ENCODE measurements at regions not wholly inside any gene's neighbourhood (a gene's known extent, or its start where the extent isn't known, plus 50 kb on each side); places are given as distances from the start of the nearest gene placed in this dataset.

GRCh38 chr20:51335329-51335841 is 207.1 kb downstream of the NFATC2 start:
- no peak for DNase-seq (ENCODE audit: low spot score)

- DNase-seq (ENCODE audit: low spot score), result no peak
Observed at GRCh38 chr20:51334609-51335008, 207.9 kb downstream of the NFATC2 start.

DNA sequence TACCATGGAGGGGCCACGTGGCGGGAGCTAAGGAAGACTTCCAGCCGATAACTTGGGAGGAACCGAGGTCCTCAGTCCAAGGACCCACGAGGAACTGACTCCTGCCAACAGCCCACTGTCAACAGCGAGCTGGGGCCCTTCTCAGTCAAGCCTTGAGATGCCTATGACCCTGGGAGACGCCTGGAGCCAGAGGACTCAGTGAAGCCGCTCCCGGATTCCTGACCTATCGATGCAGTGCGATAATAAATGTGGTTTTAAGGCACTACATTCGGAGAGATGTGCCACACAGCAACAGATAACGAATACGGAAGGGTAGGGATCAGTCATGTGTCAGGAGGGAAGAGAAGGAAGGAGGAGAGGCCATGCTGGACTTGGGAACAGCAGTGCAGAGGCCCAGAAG is 208.5 kb downstream of the NFATC2 start:
- no peak for DNase-seq (ENCODE audit: low spot score)

- no peak for DNase-seq (ENCODE audit: low spot score)
Observed at GRCh38 chr20:51333446-51333845, 209.1 kb downstream of the NFATC2 start.

- no peak for DNase-seq (ENCODE audit: low spot score)
Observed at GRCh38 chr20:51331481-51331880, 211.0 kb downstream of the NFATC2 start.

DNA sequence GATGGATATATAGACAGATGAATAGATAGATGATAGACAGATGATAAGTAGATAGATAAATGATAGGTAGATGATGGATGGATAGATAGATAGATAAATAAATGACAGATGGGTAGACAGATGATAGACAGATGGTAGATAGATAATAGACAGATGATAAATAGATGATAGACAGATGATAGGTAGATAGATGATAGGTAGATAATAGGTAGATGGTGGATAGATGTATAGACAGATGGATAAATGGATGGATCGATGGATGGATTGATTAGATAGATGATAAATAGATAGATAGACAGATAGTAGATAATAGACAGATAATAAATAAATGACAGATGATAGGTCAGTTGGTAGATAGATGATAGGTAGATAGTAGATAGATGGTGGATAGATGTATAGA is 212.7 kb downstream of the NFATC2 start:
- no peak for DNase-seq (ENCODE audit: low spot score)

DNA sequence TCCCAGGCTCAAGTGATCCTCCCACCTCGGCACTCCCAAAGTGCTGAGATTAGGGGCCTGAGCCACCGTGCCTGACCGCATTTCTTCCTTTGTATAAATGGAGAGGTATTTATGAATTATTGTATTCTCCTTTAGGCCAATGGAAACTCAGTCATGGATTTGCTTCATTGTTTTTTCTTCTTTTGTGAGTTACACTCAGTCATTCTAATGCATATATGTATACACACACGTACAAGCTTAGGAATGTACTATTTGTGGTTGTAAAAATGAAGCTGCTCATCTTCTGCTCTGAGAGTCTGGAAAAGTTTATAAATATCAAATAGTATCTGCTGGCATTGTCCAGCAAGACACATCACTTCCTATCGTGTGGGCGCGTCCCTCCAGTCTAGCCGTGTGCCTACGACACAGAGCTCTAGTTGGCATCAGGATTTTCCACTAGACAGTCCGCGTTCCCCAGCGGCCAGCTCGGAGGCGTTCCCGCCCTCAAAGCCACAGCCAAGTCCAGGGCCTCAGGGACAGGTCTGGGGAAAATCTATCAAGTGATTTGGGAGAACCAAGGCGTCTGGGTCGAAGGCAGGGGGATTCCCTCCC is 215.2 kb downstream of the NFATC2 start:
- DNase-seq (ENCODE audit: low spot score), result no peak

- DNase-seq (ENCODE audit: low spot score), result peak; percentile 28
Observed at GRCh38 chr20:51326201-51326819, 216.2 kb downstream of the NFATC2 start.

- DNase-seq (ENCODE audit: low spot score), result no peak
Observed at GRCh38 chr20:51322164-51322707, 220.3 kb downstream of the NFATC2 start.

DNA sequence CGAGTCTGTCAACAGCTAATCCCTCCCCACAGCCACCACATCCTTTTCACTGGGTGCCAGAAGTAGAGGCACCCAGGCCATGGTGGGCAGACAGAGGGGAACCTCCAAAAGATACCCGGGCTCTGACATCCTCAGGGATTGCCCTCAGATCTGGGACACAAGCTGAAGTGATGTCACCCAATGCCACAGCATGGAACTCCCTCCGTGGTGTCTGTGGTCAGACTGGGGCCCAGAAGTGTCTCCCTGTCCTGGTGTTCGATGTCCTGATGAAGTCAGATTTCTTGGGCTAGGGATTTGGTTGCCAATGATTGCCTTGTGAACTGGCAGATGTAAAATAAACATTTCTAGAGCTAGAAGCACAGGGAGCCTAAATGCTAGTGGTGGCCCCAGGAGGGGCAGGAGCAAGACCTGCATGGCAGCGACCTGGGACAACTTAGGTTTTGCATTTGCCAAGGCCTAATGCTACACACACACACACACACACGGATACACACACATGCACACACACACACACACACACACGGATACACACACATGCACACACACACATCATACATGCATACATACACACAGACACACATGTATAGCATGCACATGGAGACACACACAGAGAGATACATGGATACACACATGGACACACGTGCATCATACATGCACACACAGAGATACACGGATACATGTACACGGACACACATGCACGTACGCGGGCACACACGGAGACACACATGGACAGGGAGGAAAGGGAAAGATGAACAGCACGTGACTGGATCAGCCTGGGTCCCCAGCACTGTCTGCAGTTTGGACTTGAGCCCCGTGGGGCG is 221.0 kb downstream of the NFATC2 start:
- DNase-seq (ENCODE audit: low spot score), result no peak

DNA sequence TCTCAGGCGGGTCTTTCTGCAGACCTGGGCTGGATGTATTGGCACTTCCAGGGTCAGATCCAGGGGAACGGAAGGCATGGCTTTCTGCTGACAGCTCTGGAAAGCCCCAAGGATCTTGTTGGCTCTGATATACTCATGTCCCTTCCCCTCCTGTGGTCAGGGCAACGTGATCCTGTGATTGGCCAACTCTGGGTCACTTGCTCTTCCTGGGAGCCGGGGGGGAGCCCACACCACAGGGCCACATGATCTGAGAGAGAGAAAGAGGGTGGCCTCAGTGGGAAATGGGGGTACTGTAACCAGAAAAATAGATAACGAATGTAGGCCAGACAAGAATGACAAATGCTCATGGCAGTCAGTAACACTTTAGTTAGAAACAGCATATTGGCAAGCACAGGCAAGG is 223.0 kb downstream of the NFATC2 start:
- DNase-seq (ENCODE audit: low spot score), result no peak

DNA sequence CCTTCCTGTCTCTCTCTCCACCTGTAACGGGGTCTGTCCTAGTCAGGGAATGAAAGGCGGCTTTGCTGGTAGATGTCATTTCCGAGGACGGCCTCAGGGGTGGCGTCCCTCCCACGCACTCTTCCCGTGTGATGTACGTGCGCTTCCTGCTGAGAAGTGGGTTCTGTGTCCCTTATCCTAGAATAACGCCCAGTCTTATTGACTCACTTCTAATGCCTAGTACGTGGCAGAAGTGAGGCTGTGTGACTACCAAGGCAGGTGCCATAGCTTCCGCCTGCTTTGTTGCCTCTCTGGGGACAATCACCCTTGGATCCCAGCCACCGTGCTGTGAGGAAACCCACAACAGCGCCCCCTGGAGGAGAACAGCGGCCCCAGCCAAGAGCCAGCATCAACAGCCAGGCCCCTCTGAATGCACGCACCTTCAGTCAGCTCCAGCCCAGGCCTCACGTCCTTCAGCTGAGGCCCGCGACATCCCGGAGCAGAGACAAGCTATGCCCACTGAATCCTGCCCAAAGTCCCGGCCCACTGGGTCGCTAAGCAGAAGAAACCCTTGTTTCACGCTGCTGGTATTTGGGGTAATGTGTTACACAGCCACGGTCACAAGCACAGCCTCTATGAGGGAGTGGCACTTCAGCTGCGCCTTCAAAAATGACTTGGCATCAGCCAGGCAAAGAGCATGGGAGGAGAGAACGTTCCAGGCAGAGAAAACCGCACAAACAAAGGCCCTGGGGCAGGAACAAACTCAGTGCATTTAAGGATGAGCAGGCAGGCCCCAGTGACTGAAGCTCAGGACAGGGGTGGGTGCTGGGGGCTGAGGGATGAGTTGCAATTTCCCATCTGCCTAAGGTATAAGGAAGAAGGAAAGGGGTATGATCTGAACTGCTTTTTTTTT is 224.2 kb downstream of the NFATC2 start:
- DNase-seq (ENCODE audit: low spot score), result peak; percentile 33

GRCh38 chr20:51315390-51315789 is 227.1 kb downstream of the NFATC2 start:
- no peak for DNase-seq (ENCODE audit: low spot score)

DNA sequence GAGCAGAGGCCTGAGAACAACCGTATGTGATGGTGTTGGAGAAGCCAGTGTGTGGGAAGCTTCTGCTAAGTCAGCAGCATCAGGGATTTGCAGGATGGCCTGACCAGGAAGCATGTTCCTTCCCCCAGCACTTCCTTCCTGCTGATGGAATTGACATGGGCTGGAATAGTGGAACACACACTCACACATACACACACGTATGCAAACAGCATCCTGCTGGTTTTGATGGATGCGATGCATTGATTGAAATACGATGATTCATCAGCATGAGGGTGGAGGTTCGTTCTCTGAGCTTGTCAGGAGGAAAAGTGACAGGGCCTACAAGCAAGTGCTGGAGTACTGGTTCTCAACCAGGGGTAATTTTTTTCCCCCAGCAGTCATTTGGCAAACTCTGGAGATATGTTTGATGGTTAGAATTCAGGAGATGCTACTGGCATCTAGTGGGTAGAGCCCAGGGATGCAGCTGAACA is 229.1 kb downstream of the NFATC2 start:
- DNase-seq (ENCODE audit: low spot score), result peak; percentile 51

DNA sequence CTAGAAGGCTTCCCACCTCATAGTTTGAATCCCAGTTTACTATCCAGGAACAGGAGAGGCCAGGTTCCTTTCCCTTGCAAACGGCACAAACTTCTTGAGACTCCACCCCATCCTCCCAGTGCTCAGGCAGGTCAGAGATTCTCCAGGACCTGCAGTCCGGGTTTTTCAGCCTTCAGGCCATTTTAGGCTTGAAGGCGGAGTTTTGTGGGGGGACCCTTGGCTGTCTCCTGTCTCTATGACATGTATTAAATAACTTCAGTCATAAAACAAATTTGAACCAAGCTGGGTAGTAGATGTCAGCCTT is 230.1 kb downstream of the NFATC2 start:
- DNase-seq (ENCODE audit: low spot score), result no peak

GRCh38 chr20:51311636-51312479 is 230.7 kb downstream of the NFATC2 start:
- no peak for DNase-seq (ENCODE audit: low spot score)

DNA sequence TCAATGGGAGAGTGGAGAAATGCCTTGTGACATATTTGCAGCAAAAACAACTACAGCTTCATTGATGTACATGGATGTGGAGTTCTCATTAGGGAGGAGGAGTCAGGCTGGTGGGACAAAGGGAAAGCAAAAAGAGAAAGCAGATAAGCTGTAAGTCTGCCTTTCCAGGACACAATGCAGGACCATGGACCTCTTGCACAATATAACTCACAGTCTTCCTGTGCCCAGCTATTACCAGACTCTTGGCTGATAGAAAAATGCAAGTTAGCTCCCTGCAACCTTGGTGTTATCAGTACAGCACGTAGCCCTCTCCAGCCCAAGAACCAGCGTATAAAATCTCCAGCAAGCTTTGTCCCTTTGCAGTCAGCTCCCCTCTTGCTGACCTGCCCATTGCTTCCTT is 232.3 kb downstream of the NFATC2 start:
- no peak for DNase-seq (ENCODE audit: low spot score)

GRCh38 chr20:51309128-51309527 is 233.4 kb downstream of the NFATC2 start:
- DNase-seq (ENCODE audit: low spot score), result no peak

- peak; percentile 77 for DNase-seq (ENCODE audit: low spot score)
Observed at GRCh38 chr20:51306521-51307358, 235.8 kb downstream of the NFATC2 start.

DNA sequence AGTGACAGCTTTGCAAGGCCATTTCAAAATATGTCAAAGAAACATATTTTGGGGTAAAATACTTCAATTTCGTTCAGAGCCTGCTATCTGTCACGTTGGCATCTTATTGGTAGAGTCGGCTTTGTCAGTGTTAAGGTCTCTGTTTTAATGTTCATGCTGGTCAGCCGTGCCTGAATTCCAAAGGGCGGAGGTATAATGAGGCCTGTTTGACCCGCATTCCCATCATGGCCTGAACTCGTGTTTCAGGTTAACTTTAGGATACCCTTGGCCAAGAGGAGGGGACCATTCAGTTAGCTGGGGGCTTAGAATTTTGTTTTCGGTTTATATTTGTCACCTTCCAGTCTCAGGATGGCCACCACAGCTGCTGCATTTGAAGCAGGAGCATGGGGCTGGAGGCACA is 236.4 kb downstream of the NFATC2 start:
- DNase-seq (ENCODE audit: low spot score), result no peak
